T follicular helper cell (primary cell): ENCODE measurements at regions not wholly inside any gene's neighbourhood (a gene's known extent, or its start where the extent isn't known, plus 50 kb on each side); places are given as distances from the start of the nearest gene placed in this dataset.

Experiments
- DNase-seq: peaks from one replicate; pipeline ENCODE4 v3.0.0-alpha.2; 2020; ENCODE audit warnings: low read depth

DNA sequence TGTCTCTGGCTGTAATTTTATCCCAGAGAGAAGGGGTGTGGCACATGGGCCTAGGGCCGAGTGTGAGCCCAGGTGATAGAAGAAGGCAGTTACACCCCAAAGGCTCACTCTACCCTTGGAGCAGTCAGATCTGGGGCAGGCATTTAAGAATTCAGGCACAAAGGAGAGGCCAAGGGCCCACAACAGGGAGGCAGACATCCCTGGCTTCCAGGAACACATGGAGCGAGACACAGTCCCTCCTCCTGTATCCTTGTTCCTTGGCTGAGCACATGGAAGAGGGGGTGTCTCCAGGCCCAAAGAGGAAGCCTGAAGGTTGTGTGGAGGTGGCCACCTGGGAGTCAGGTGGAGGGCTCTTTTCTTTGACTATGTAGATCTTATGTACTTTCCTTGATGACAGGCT lies 286.2 kb downstream of the RPS24 start:
- DNase-seq: no peak

DNA sequence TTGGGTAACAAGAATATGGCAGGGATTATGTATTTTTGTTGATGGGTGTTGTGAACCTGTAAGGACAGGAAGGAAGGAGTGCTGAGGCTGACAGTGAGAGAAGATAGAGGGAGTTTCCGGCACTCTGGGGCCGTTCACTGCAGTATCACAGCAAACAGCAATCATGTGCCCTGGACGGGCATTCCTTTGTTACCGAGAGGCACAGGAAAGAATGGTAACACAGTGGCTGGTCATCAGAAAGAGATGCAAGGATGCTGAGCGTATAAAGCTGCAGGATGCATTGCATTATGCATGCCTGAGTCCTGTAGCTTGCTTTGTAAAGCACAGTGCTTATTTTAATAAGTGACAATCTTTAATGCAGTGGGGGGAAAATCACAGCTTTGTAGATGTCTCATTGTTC lies 286.8 kb downstream of the RPS24 start:
- no peak for DNase-seq

DNA sequence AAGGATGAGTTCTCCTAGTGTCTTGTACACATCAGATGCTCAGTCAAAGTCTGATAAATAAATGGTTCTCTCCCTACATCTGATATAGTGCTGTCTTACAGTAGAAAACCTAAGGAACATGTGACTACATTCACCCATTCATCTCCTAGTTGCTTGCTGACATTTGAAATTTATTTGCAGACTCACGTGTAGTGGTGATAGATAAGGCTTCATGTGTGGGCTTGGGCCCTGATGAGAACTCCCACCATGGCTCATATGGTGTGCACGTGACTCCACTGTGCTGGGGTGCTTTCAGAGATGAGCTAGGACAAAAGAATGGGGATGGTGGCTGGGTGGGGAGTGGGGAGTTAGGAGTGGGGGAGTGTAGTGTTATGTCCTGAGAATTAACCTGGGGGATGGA lies 287.3 kb downstream of the RPS24 start:
- no peak for DNase-seq

DNA sequence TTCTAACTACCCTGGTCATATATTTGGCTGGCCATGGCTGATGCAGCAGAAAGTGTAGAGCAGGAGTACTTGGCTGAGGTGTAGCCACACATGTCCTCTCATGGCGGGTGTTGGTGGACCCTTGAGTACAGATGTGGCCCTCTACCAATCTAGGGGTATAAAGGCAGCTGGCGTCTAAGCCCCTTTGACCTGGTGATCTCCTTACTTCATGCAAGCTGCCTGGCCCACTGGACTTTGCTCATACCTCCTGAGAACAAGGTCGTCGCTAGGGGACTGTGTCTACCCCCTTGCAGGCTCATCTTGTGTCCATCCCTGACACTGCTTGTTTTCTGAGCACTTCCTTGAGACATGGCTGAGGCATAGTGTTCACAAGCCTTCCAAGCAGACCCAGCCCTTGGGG lies 287.8 kb downstream of the RPS24 start:
- no peak for DNase-seq

DNA sequence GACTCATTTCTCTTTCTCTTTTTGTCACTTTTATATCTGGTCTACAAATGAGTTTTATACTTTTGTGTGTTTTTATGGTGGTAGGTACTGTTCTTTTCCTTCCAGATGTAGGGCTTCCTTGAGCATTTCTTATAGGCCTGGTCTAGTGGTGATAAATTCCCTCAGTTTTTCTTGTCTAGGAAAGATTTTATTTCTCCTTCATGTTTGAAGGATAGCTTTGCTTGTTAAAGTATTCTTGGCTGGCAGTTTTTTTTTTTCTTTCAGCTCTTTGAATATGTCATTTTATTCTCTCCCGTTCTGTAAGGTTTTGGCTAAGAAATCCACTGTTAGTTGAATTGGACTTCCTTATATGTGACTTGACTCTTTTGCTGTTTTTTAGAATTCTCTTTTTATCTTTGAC lies 292.7 kb downstream of the RPS24 start:
- no peak for DNase-seq

DNA sequence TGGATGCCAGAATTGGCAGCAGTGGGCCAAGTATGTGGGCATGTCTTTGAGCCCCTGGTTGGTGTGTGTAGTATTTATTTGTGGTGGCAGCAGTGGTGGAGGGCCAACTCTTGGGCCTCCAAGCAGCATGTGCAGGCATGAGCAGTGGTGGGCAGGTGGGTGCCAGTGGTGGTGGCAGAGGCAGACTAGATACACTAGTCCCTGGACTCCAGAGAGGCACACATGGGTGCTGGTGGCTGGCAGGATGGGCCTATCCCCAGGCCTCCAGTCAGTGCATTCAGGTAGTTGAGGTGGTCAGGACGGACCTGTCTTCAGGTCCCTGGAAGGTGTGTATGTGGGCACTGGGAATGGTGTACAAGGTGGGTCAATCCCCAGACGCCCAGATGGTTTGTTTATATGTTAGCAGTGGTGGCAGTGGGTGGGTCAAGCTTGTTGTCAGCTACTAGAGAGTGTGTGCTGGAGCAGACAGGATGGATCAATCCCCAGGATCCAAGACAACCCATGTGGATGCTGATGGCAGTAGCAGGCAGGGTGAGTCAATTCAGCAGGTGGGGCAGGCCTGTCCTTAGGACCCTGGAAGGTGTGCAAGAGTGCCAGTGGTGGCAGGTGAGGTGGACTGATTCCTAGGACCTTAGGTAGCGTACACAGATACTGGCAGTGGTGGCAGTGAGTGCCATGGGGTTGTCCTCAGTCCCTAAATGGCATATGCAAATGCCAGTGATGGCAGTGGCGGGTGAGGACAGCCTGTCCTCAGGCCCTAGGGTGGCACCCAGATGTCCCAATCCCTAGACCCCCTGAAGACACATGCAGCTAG lies 294.3 kb downstream of the RPS24 start:
- DNase-seq: no peak

DNA sequence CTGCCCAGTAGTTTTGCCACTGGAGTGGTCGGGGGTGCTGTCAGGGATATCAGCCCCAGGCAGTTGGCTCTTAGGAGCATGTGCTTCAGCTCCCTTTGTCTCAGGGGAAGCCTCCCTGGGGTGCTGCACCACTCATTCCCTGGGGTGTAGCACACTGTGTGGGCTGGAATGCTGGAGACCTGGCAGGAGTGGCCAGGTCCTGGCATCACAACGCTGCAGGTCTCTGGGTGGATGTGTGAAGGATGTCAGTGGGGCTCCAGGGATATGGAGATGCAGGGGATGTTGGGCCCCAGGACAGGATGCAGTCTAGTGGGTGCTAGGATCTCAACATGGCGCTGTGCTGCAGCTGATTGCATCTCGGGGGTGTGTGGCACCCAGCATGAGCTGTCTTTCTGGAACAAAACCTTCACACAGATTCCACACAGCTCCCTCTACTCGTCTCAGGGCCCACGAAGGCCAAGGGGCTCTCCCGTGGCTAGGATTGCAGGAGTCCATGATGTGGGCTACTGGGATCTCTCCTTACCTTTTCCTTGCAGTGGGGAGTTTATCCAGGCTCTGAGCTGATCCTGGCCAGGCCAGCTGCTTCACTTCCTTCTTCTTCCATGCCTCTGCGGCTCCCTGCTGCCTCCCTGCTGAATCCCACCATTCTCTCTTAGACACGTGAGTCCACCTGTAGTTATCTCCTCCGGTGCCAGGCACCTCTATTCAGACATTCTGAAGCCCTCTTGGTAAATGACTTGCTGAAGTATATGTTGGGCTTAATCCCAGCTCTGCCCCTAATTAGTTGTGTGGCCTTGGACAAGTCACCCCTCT lies 295.1 kb downstream of the RPS24 start:
- no peak for DNase-seq

DNA sequence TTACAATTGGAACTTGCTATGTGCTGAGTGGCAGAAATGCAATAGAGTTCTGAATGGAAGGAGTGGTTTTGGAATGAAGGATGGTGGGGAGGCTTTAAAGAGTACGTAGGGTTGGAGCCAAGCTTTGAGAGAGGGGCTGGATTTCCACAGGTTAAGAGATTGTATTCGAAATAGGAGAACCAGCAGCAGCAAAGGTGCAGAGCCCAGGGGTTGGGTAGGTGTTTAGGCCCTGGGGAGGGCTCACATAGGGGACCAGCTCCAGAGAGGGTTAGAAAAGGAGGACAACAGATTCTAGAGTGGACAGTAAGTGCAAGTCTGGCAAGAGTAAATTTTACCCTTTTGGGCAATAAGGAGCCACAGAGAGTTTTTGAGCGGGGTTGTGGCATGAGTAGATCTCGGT lies 297.2 kb downstream of the RPS24 start:
- DNase-seq: no peak

DNA sequence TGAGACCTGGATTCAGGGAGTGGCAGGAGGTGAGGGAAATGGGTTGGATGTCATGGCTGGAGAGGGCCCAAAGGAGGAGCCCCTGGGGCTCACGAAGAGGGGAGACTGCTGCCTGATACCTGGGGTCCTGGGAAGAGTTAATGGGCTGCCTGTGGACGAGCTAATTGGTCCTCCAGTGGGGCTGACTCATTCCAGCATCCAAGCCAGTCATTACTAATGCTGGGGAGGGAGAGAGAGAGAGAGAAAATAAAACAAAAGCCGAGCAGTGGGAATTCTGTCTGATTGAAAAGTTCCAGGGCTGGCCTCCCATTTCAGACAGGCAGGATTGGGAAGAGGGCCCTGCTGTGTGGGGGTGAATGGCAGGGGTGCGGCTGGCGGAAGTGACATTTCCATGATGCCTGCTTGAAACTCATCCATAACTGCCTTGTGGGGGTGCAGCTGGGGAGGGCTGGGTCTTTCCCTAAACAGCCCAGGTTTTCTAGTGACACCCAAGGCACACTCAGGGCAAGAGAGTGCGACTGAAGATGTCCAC lies 297.8 kb downstream of the RPS24 start:
- no peak for DNase-seq

DNA sequence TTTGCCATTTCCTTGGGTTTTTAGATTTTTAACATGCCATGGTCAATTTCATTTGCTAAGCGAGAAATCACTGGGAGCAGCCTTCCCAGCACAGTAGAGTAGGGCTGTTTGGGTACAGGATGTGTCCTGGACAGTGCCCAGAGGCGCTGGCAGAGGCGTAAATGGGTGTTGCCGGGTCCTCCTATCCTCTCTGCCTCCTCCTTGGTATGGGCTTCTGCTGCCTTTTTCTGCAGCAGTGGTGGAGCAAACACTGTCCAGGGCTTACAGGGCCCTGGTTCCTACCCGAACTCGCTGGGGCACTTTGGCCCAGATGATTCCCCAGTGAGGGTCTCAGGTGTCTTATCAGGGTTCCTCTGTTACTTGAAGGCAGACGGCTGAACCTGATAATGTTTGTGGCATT lies 298.3 kb downstream of the RPS24 start:
- DNase-seq: no peak

DNA sequence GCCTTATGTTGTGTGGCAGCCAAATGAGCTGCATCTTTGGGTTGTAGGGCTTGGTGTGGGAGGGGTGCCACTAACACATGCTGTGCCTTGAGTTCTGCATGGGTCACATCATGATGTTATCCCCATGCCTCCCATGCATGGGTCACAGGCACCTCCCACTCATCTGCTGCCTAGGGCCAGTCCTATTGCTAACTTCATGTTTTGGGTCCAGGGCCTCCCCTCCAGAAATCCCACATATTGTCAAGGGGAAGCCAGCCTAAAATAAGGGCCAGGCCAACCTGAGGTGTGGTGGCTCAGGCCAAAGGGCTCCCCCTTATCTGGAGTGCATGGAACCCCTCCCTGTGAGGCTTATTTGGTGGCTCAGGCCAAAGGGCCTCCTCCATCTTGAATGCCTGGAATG lies 299.0 kb downstream of the RPS24 start:
- no peak for DNase-seq

DNA sequence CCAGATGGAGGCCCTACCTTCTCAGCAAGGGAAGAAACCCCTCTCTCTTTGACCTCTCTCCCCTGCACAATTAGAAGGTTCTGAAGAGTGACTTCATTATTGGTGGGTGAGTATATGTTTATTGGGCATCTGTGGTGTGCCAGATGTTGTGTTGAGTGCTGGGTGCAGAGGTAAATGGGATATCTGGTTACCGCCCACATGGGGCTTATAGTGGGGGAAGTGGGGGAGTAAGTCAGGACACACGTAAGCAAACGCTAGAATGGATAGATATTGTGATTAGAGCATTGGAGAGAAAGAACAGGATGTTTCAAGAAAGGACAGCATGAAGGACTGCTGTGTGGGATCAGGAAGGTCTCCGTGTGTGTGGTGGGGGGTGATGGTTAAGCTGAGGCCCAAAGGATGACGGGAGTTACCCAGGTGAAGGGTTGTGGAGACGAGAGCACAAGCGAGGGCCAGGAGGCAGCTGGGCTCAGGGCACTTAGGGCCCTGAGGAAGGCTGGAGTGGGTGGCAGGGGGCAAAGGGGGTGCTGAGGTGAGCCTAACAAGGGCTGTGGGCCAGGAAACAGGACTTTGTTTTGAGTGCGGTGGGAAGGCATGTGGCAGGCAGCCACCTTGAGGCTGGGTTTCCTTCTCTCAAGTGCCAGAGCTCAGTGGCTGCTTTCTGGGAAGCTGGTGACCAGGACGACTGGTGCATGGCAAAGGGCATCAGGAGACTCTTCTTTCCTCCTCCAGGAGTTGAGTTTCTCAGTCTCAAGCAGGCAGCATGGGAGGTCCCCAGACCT lies 299.9 kb downstream of the RPS24 start:
- no peak for DNase-seq

DNA sequence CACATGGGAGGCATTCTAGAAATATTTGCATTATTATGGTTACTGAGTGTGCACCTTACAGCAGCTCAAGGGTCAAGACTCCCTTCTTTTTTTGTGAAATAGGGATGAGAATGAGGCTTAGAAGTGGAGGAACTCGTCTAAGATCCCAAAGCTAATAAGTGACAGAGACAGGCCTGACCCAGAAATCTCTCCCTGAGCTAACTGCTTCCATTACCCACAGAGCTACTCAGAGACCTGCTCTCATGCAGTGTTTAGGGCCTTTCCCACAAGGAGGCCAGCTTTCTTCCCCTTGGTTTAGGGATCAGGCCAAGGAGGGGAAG lies 301.7 kb downstream of the RPS24 start:
- DNase-seq: no peak

DNA sequence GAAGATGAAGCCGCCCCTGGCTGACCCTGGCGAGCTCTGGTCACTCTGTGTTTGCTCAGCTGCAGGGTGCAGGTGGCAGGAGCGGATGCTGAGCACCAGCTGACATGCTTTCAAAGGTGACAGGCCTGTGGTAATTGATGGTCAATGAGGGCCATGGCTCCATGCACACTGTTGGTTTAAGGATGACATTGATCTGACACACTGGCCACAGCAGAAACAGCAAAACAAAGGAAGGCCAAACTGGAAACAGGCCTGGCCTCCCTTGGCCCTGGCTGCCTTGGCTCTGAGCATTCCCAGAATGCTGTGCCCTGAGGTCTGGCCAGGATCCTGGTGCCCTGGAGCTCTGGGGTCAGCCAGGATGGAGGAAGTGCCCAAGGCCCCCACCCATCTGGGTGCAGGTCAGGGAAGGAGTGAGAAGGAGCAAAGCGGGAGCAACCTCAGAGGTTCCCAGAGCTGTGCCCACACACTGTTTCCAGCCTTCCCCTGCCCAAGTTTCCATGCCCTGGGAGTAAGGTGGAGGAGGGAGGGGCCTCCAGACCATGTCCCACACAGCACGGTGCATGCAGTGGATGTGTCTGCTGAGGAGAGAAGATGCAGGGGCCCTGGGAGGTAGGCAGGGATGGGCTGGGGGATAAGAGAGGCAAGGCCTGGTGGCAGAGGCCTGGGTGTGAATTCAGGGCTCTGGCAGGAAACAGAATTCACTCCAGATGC lies 302.2 kb downstream of the RPS24 start:
- no peak for DNase-seq

DNA sequence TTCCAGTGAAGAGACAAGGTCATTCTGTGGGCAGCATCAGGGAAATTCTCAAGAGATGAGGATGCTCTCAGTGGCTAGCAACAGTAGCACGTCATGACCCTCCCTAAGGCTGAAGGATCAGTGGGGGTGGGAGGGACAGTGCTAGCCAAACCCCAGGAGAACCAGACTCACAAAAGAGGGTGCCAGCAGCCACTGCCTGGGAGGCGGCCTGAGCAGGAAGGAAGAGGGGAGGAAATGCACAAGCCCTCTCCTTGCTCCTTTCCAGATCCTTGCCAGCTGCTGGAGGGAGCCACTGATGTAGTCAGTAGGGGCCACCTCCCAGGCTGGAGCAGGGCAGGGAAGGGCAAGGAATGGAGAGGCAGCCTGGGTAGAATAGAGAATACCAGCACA lies 302.7 kb downstream of the RPS24 start:
- no peak for DNase-seq

DNA sequence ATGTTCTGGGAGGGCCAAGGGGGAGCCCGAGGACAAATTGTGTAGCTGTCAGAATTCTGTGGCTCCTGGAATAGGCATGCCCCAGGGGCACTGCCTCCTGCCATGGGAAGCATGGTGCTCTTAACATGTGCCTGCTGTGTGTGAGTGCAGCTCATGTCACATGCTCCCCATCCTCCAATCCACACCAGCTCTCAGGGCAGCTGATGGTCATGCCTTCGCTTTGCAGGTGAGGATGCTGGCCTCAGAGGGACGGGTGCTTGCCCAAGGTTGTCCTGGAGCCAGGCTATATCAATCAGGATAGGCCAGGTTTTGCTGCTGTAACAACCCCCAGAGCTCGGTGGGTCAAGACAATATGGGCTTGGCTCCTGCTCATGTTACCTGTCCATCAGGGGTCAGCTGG lies 303.4 kb downstream of the RPS24 start:
- no peak for DNase-seq

DNA sequence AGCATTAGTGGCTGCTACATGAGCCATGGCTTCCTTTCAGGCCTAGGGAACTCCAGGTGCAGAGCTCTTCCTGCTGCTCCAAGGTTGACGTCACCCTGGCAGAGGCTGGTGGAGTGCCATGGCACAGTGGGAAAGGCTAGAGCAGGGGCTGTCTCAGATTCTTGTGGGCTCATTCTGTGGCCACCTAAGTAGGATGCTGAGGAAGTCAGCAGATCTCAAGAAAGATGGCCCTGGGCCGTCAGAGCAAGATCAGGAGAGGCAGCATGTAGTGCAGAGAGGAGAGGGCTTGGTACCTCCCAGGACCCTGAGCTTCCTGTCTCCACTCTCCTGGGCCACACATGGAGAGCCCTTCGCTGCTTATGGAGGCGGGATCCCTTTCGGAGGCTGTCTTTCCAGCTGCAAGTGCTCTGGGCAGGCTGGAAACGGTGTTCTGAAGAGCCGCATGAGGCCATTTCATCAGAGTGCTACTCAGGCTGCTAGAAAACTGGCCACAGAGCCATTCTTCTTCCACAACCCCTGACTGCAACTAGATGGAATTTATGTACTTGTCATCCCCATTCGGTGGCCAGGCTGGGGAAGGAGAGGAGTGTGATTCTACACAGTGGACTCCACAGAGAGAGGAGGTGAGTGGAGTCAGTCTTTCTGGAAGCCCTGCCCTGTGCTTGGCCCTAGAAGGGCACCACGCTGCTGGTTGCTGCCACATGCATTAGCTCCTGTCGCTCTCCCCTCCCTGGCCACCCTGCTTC lies 304.2 kb downstream of the RPS24 start:
- no peak for DNase-seq

DNA sequence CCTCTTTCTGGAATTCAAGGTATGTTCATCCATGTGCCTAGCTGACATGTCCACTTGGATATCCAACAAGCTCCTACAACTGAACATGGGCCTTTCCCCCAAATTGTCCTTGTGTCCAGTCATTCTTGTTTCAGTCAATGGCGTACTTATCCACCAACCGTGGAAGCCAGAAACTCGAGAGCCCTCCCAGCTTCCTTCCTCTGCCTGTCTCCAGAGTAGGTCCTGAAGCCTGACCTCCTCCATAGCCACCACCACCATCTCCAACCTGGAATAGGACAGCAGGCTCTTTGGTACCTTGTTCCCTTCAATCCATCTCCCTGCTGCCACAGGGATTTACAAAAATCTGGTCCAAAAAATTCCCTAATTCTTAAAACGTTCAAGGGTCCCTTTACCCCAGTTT lies 305.1 kb downstream of the RPS24 start:
- no peak for DNase-seq

DNA sequence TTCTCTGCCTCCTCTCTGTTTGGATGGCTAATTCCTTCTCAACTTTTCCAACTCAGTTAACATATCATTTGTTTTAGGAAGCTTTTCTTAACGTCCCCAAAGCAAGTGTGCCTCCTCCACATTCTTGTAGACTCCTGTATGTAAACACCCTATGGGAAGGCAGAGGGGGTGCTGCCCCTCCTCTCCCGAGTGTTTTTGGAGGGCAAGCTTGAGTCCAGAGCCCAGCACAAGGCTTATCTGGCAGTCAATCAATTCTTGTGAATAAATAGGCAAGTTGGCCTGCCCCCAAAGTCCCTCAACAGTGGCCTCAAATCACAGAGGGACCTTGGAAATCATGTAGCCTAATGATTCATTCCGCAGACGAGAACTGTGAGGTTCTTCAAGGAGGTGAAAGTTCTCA lies 305.6 kb downstream of the RPS24 start:
- DNase-seq: no peak

DNA sequence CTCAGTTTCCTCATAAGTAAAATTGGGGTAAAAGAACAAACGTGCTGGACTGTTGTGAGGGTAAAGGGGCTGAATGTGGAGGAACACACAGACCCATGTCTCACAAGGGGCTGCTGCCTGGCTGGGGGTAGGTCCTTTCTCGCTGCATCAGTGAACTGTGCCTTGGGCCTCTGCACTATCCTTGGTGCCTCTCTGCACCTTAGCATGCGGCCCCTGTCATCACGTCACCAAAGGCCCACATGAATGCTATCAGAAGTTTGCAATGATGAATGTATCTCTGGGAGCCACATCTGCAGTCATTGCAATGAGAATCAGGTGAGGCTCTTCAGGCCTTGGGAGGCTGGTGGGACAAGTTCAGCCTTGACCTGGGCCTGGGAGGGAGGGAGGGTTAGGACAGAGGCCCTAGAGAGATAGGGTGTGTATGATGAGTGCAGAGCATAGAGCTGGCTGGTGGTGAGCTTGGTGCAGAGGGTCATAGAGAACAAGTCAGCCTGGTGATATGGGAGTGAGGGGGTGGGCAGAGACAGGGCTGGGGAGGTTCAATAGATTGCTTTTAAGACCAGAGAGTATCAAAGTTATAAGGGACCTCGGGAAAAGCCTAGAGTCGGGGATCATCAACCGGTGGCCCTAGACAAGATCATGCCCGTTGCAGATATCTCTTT lies 308.4 kb downstream of the RPS24 start:
- DNase-seq: no peak
